H9 (cell line): ENCODE measurements at regions not wholly inside any gene's neighbourhood (a gene's known extent, or its start where the extent isn't known, plus 50 kb on each side); places are given as distances from the start of the nearest gene placed in this dataset.
"Not testable (repeated sequence)": the region's sequence is repeated elsewhere in the genome, so short reads cannot be mapped to it uniquely, and the experiment has no call there.

ENCODE experiments used
- DNase-seq: peaks from one replicate; pipeline ENCODE4 v3.0.0-alpha.2; 2017
- H2AFZ ChIP-seq: one replicate; pipeline ENCODE4 v1.6.1; 2013; ENCODE audit warnings: mild to moderate bottlenecking, low read length, control low read depth, moderate library complexity
- H2AK5ac ChIP-seq: 2 replicates; pipeline ENCODE4 v1.6.1; 2013; ENCODE audit warnings: low read length, control low read depth, mixed read lengths; ENCODE audit not compliant: insufficient read length
- H2BK120ac ChIP-seq: one replicate; pipeline ENCODE4 v1.6.1; 2013; ENCODE audit warnings: low read depth, mild to moderate bottlenecking, low read length, control low read depth, inconsistent platforms; ENCODE audit not compliant: poor library complexity, severe bottlenecking
- H2BK12ac ChIP-seq: 2 replicates; pipeline ENCODE4 v1.6.1; 2013; ENCODE audit warnings: low read length, control low read depth, mixed read lengths, low read depth; ENCODE audit not compliant: insufficient read length
- H2BK15ac ChIP-seq: 2 replicates; pipeline ENCODE4 v1.6.1; 2013; ENCODE audit warnings: low read depth, low read length, control low read depth
- H2BK20ac ChIP-seq: one replicate; pipeline ENCODE4 v1.6.1; 2013; ENCODE audit warnings: low read depth, mild to moderate bottlenecking, low read length, control low read depth, inconsistent platforms; ENCODE audit not compliant: poor library complexity, severe bottlenecking
- H2BK5ac ChIP-seq: 2 replicates; pipeline ENCODE4 v1.6.1; 2013; ENCODE audit warnings: low read length, control low read depth, mixed read lengths; ENCODE audit not compliant: insufficient read length
- H3K14ac ChIP-seq: 2 replicates; pipeline ENCODE4 v1.6.1; 2013; ENCODE audit warnings: low read length, control low read depth; ENCODE audit not compliant: insufficient read depth
- H3K18ac ChIP-seq: 2 replicates; pipeline ENCODE4 v1.6.1; 2013; ENCODE audit warnings: low read depth, mild to moderate bottlenecking, mixed read lengths, low read length, control low read depth; ENCODE audit not compliant: insufficient read length
- H3K23ac ChIP-seq: 2 replicates; pipeline ENCODE4 v1.6.1; 2013; ENCODE audit warnings: low read length, control low read depth, mixed read lengths, low read depth; ENCODE audit not compliant: insufficient read length
- H3K23me2 ChIP-seq: 2 replicates; pipeline ENCODE4 v1.6.1; 2013; ENCODE audit warnings: low read depth, mild to moderate bottlenecking, mixed read lengths, low read length, control low read depth; ENCODE audit not compliant: insufficient read length, poor library complexity, severe bottlenecking
- H3K27ac ChIP-seq: 2 replicates; pipeline ENCODE4 v1.5.1; 2013; ENCODE audit warnings: low read length, control low read depth, mixed read lengths, low read depth; ENCODE audit not compliant: insufficient read length
- H3K27me3 ChIP-seq: 2 replicates; pipeline ENCODE4 v1.6.1; 2013; ENCODE audit warnings: low read length, control low read depth, inconsistent platforms; ENCODE audit not compliant: insufficient read depth
- H3K4ac ChIP-seq: 2 replicates; pipeline ENCODE4 v1.6.1; 2013; ENCODE audit warnings: low read depth, mild to moderate bottlenecking, control low read depth, inconsistent platforms, low read length, moderate library complexity
- H3K4me1 ChIP-seq: 2 replicates; pipeline ENCODE4 v1.6.1; 2013; ENCODE audit warnings: low read length, control low read depth, inconsistent platforms; ENCODE audit not compliant: insufficient read depth
- H3K4me2 ChIP-seq: 2 replicates; pipeline ENCODE4 v1.6.1; 2013; ENCODE audit warnings: low read length, control low read depth, mixed read lengths; ENCODE audit not compliant: insufficient read length, insufficient read depth
- H3K56ac ChIP-seq: 2 replicates; pipeline ENCODE4 v1.6.1; 2013; ENCODE audit warnings: low read depth, mild to moderate bottlenecking, mixed read lengths, low read length, control low read depth; ENCODE audit not compliant: insufficient read length
- H3K79me1 ChIP-seq: 2 replicates; pipeline ENCODE4 v1.6.1; 2013; ENCODE audit warnings: low read depth, mild to moderate bottlenecking, moderate library complexity, low read length, control low read depth, inconsistent platforms; ENCODE audit not compliant: insufficient read depth, poor library complexity, severe bottlenecking
- H3K79me2 ChIP-seq: 2 replicates; pipeline ENCODE4 v1.6.1; 2013; ENCODE audit warnings: low read length, control low read depth, inconsistent platforms; ENCODE audit not compliant: insufficient read depth
- H3K9ac ChIP-seq: 2 replicates; pipeline ENCODE4 v1.6.1; 2013; ENCODE audit warnings: low read length, control low read depth, mixed read lengths; ENCODE audit not compliant: insufficient read length; ENCODE audit errors: extremely low read depth
- H3K9me3 ChIP-seq: one replicate; pipeline ENCODE4 v1.6.1; 2013; ENCODE audit warnings: low read depth, low read length, inconsistent platforms; ENCODE audit not compliant: control insufficient read depth
- H3T11ph ChIP-seq: one replicate; pipeline ENCODE4 v1.6.1; 2013; ENCODE audit warnings: mild to moderate bottlenecking, low read length, control low read depth, inconsistent platforms
- H4K20me1 ChIP-seq: one replicate; pipeline ENCODE4 v1.6.1; 2013; ENCODE audit not compliant: control insufficient read depth, insufficient read length, insufficient read depth
- H4K5ac ChIP-seq: 2 replicates; pipeline ENCODE4 v1.6.1; 2013; ENCODE audit warnings: low read depth, mild to moderate bottlenecking, mixed read lengths, low read length, control low read depth; ENCODE audit not compliant: insufficient read length
- H4K8ac ChIP-seq: replicated peaks from 2 replicates; pipeline ENCODE4 v1.6.1; 2013; ENCODE audit warnings: low read length, control low read depth, mixed read lengths, low read depth; ENCODE audit not compliant: insufficient read length
- H4K91ac ChIP-seq: 2 replicates; pipeline ENCODE4 v1.6.1; 2013; ENCODE audit warnings: low read depth, mild to moderate bottlenecking, moderate library complexity, mixed read lengths, low read length, control low read depth; ENCODE audit not compliant: insufficient read length
- H3K27ac Mint-ChIP-seq, 3 experiments: 2 replicates in 2 of 3; 3 replicates in 1 of 3; pipeline ENCODE4 v1.8.0; 2020 to 2021; ENCODE audit warnings: mixed read lengths in 3 of 3, mild to moderate bottlenecking in 1 of 3, moderate library complexity in 1 of 3
- H3K27me3 Mint-ChIP-seq: 2 replicates; pipeline ENCODE4 v1.8.0; 2021; ENCODE audit warnings: low read depth, mild to moderate bottlenecking, moderate library complexity, mixed read lengths
- H3K36me3 Mint-ChIP-seq, 3 experiments: 2 replicates in 2 of 3; 3 replicates in 1 of 3; pipeline ENCODE4 v1.8.0; 2020 to 2021; ENCODE audit warnings: low read depth in 3 of 3, mixed read lengths in 3 of 3; ENCODE audit not compliant: insufficient read depth in 1 of 3
- H3K4me1 Mint-ChIP-seq, 2 experiments: 2 replicates each; pipeline ENCODE4 v1.8.0; 2020; ENCODE audit warnings: mixed read lengths in 2 of 2
- H3K4me3 Mint-ChIP-seq, 2 experiments: 2 replicates in 1 of 2; 3 replicates in 1 of 2; pipeline ENCODE4 v1.8.0; 2020 to 2021; ENCODE audit warnings: mild to moderate bottlenecking in 2 of 2, mixed read lengths in 2 of 2, moderate library complexity in 1 of 2
- H3K9me3 Mint-ChIP-seq, 2 experiments: 2 replicates in 1 of 2; 3 replicates in 1 of 2; pipeline ENCODE4 v1.8.0; 2020; ENCODE audit warnings: mild to moderate bottlenecking in 2 of 2, mixed read lengths in 2 of 2, moderate library complexity in 1 of 2
- WGBS: extraction: QIAGEN DNeasy Blood & Tissue Kit; methylation state at CpG from one replicate; pipeline ENCODE4 v1.1.7; 2013; ENCODE audit warnings: missing lambda C conversion rate, low lambda C conversion rate, mixed read lengths; ENCODE audit not compliant: insufficient read length; ENCODE audit errors: extremely low coverage; 5-methylcytosine and 5-hydroxymethylcytosine counted together

- not testable (repeated sequence) for H3K27me3 Mint-ChIP-seq, H4K8ac ChIP-seq, H3K18ac ChIP-seq, H2BK120ac ChIP-seq, H4K91ac ChIP-seq, H2BK15ac ChIP-seq, H3K14ac ChIP-seq, H4K5ac ChIP-seq, H2BK12ac ChIP-seq, H3K79me2 ChIP-seq, H4K20me1 ChIP-seq, H3K27ac Mint-ChIP-seq, H3K23me2 ChIP-seq, H3K4me2 ChIP-seq, H3K9me3 ChIP-seq, H3K4me3 Mint-ChIP-seq, DNase-seq, H3T11ph ChIP-seq, H3K4ac ChIP-seq, H3K56ac ChIP-seq, H2BK20ac ChIP-seq, H3K79me1 ChIP-seq, H3K4me1 Mint-ChIP-seq, H2AK5ac ChIP-seq, H3K27me3 ChIP-seq, H2BK5ac ChIP-seq, H3K23ac ChIP-seq, H3K9me3 Mint-ChIP-seq, H3K4me1 ChIP-seq, H3K9ac ChIP-seq, H3K36me3 Mint-ChIP-seq, H2AFZ ChIP-seq, H3K27ac ChIP-seq
- WGBS = no CpG with 5 or more reads among the region's 1 CpG
Observed at GRCh38 chr7:76797639-76798038, 170.6 kb upstream of the POMZP3 start.

- not testable (repeated sequence) for H3K4me2 ChIP-seq, H3K4me1 Mint-ChIP-seq, H4K20me1 ChIP-seq, H3K4me3 Mint-ChIP-seq, H3K56ac ChIP-seq, H3K9me3 Mint-ChIP-seq, H3K4ac ChIP-seq, H3K79me1 ChIP-seq, H2AK5ac ChIP-seq, H3K9me3 ChIP-seq, H3K36me3 Mint-ChIP-seq, H3K18ac ChIP-seq, H2BK5ac ChIP-seq, H3K23me2 ChIP-seq, H3K27me3 Mint-ChIP-seq, H2BK20ac ChIP-seq, H3T11ph ChIP-seq, H3K9ac ChIP-seq, H2BK15ac ChIP-seq, H2AFZ ChIP-seq, H2BK12ac ChIP-seq, H4K91ac ChIP-seq, H3K23ac ChIP-seq, H3K27ac Mint-ChIP-seq, H3K79me2 ChIP-seq, H3K14ac ChIP-seq, H4K5ac ChIP-seq, H3K27me3 ChIP-seq, H3K4me1 ChIP-seq, H2BK120ac ChIP-seq, DNase-seq, H3K27ac ChIP-seq, H4K8ac ChIP-seq
Observed at GRCh38 chr7:76780693-76781092, 153.6 kb upstream of the POMZP3 start.
